PC-9 (cell line): ENCODE measurements at regions not wholly inside any gene's neighbourhood (a gene's known extent, or its start where the extent isn't known, plus 50 kb on each side); places are given as distances from the start of the nearest gene placed in this dataset.

ENCODE experiments used
- BruUV-seq: library from RNA; stranded (reverse); fragments of 400-500 nt; replicated peaks from 2 replicates; lab custom pipeline; 2021; lab: Mats Ljungman, UMichigan
- CTCF ChIA-PET: fragments of 300-600 bp; sonication (Branson Sonifier 250); formaldehyde crosslinking; loops from one replicate; lab custom pipeline; 2022; ENCODE audit warnings: antibody characterized with exemption; lab: Charles Lee
- POLR2A ChIA-PET: fragments of 300-600 bp; sonication (Branson Sonifier 250); formaldehyde crosslinking; loops from one replicate; lab custom pipeline; 2022; ENCODE audit warnings: antibody characterized with exemption; ENCODE audit not compliant: unreplicated experiment; lab: Charles Lee
- DNase-seq, 2 experiments: peaks; one replicate each; pipeline versions ENCODE4 v3.0.0 to v3.0.0-alpha.2; 2015 to 2022; ENCODE audit warnings: mixed read lengths in 1 of 2
- H2AFZ ChIP-seq: fragments of 200-600 bp; sonication (generic); 2 replicates; pipeline ENCODE4 v1.8.1; 2017; ENCODE audit warnings: antibody characterized with exemption
- H3F3A ChIP-seq: fragments of 200-600 bp; sonication (generic); 2 replicates; pipeline ENCODE4 v1.8.1; 2017; ENCODE audit warnings: antibody characterized with exemption, mild to moderate bottlenecking, low read depth; ENCODE audit not compliant: insufficient read depth
- H3K27ac ChIP-seq: fragments of 200-600 bp; sonication (generic); 2 replicates; pipeline ENCODE4 v1.6.1; 2016; ENCODE audit warnings: mixed run types
- H3K27me3 ChIP-seq: fragments of 200-600 bp; sonication (generic); 2 replicates; pipeline ENCODE4 v1.6.1; 2016; ENCODE audit warnings: low read depth, mixed run types; ENCODE audit not compliant: insufficient read depth
- H3K36me3 ChIP-seq: fragments of 200-600 bp; sonication (generic); 2 replicates; pipeline ENCODE4 v1.6.1; 2016; ENCODE audit warnings: low read depth, mixed run types
- H3K4me1 ChIP-seq: fragments of 200-600 bp; sonication (generic); replicated peaks from 2 replicates; pipeline ENCODE4 v1.6.1; 2016; ENCODE audit warnings: mixed run types; ENCODE audit not compliant: insufficient read depth
- H3K4me2 ChIP-seq: fragments of 200-600 bp; sonication (generic); 2 replicates; pipeline ENCODE4 v1.6.1; 2017; ENCODE audit warnings: mixed run types
- H3K4me3 ChIP-seq: fragments of 200-600 bp; sonication (generic); 2 replicates; pipeline ENCODE4 v1.6.1; 2016; ENCODE audit warnings: mixed run types
- H3K79me2 ChIP-seq: fragments of 200-600 bp; sonication (generic); 2 replicates; pipeline ENCODE4 v1.6.1; 2017; ENCODE audit warnings: low read depth, mixed run types
- H3K9me2 ChIP-seq: fragments of 200-600 bp; sonication (generic); 2 replicates; pipeline ENCODE4 v1.8.1; 2017; ENCODE audit warnings: mild to moderate bottlenecking; ENCODE audit not compliant: insufficient read depth
- H3K9me3 ChIP-seq: fragments of 200-600 bp; sonication (generic); 2 replicates; pipeline ENCODE4 v1.8.1; 2016; ENCODE audit warnings: low read depth; ENCODE audit not compliant: insufficient read depth
- H4K20me1 ChIP-seq: fragments of 200-600 bp; sonication (generic); 2 replicates; pipeline ENCODE4 v1.8.1; 2017; ENCODE audit not compliant: insufficient read depth
- CTCF ChIP-seq: fragments of 200-600 bp; sonication (generic); conservative IDR thresholded peaks from 2 replicates; pipeline ENCODE4 v1.6.1; 2017; ENCODE audit warnings: mixed run types, antibody characterized with exemption, mild to moderate bottlenecking, moderate library complexity
- EZH2 ChIP-seq: fragments of 200-600 bp; sonication (generic); IDR thresholded peaks from 2 replicates; pipeline ENCODE4 v1.8.0; 2017; ENCODE audit warnings: antibody characterized with exemption, low read depth
- intact Hi-C: fragments of 100-400 bp; cut with micrococcal nuclease; formaldehyde crosslinking; loops from one replicate; pipeline ENCODE4 v1.10.0; 2022; ENCODE audit not compliant: unreplicated experiment

GRCh38 chr2:30371028-30371689 lies 75.9 kb upstream of the LCLAT1 start:
- Histone ChIP-seq H3F3A (no peaks in the 10 kb centered on the region), H4K20me1 (no peaks in the 10 kb centered on the region), H3K9me2 (no peaks in the 10 kb centered on the region), H3K27me3 (no peaks in the 10 kb centered on the region), H3K4me2 (no peak overlapping the region), H2AFZ (no peak overlapping the region), H3K4me3 (no peak overlapping the region), H3K36me3 (no peaks in the 10 kb centered on the region), H3K27ac (no peak overlapping the region), H3K4me1 (peaks cover 7% of the 10 kb centered on the region), H3K79me2 (no peaks in the 10 kb centered on the region), H3K9me3 (no peaks in the 10 kb centered on the region)
- ChIA-PET CTCF (interaction anchor here (0.6 kb wide), 1 partner anchor 1073 kb away, joined by 3 read pairs; no protein-coding TSS in a partner anchor), POLR2A (no interaction called here)
- BruUV-seq: no TSS peak
- TF ChIP-seq CTCF (no peak), EZH2 (no peak)
- intact Hi-C loops: no loop called here
- DNase-seq: no peak

- no peak overlapping the region for H3K27ac ChIP-seq
- H3K4me2 ChIP-seq: no peak overlapping the region
- no peak overlapping the region for H3K4me3 ChIP-seq
- no peak for DNase-seq
- intact Hi-C loops: no loop called here
- H4K20me1 ChIP-seq: no peaks in the 10 kb centered on the region
- H3K79me2 ChIP-seq: no peaks in the 10 kb centered on the region
- no peak overlapping the region for H2AFZ ChIP-seq
- no peaks in the 10 kb centered on the region for H3K9me2 ChIP-seq
- no TSS peak for BruUV-seq
- H3K27me3 ChIP-seq: no peaks in the 10 kb centered on the region
- H3K9me3 ChIP-seq: no peaks in the 10 kb centered on the region
- H3K4me1 ChIP-seq: peaks cover 7% of the 10 kb centered on the region
- ChIA-PET CTCF (interaction anchor here (0.6 kb wide), 1 partner anchor 1074 kb away, joined by 3 read pairs; no protein-coding TSS in a partner anchor), POLR2A (no interaction called here)
- H3F3A ChIP-seq: no peaks in the 10 kb centered on the region
- TF ChIP-seq CTCF: no peak
- no peak for TF ChIP-seq EZH2
- no peaks in the 10 kb centered on the region for H3K36me3 ChIP-seq
These were observed 75.2 kb upstream of the LCLAT1 start for GRCh38 chr2:30371772-30372373.

- H3K4me2 ChIP-seq: no peak overlapping the region
- CTCF ChIA-PET: no interaction called here
These were observed 74.2 kb upstream of the LCLAT1 start for GRCh38 chr2:30372826-30373225.

More at GRCh38 chr2:30372826-30373225, 74.2 kb upstream of the LCLAT1 start:
- Histone ChIP-seq H4K20me1 (no peaks in the 10 kb centered on the region), H3K27ac (no peak overlapping the region), H3K4me3 (no peak overlapping the region), H3K79me2 (no peaks in the 10 kb centered on the region), H2AFZ (no peak overlapping the region), H3F3A (no peaks in the 10 kb centered on the region), H3K9me3 (no peaks in the 10 kb centered on the region), H3K4me1 (peaks cover 7% of the 10 kb centered on the region), H3K9me2 (no peaks in the 10 kb centered on the region), H3K27me3 (no peaks in the 10 kb centered on the region), H3K36me3 (no peaks in the 10 kb centered on the region)
- no peak for DNase-seq
- POLR2A ChIA-PET: no interaction called here
- intact Hi-C loops: no loop called here
- no TSS peak for BruUV-seq
- TF ChIP-seq EZH2 (no peak), CTCF (no peak)
